MCF 10A (cell line): ENCODE measurements at regions not wholly inside any gene's neighbourhood (a gene's known extent, or its start where the extent isn't known, plus 50 kb on each side); places are given as distances from the start of the nearest gene placed in this dataset.

Experiments
- BruUV-seq: library from RNA; stranded (reverse); fragments of 400-500 nt; replicated peaks from 2 replicates; lab custom pipeline; 2021; lab: Mats Ljungman, UMichigan
- CTCF ChIA-PET: fragments of 300-600 bp; sonication (Branson Sonifier 250); formaldehyde crosslinking; extraction: SDS; loops from one replicate; lab custom pipeline; 2021; ENCODE audit warnings: antibody characterized with exemption, inconsistent platforms; lab: Yijun Ruan, JAX
- POLR2A ChIA-PET: fragments of 300-600, 350-650 bp; sonication (Branson Sonifier 250); formaldehyde crosslinking; extraction: SDS; loops from one replicate; lab custom pipeline; 2020; ENCODE audit warnings: antibody characterized with exemption, inconsistent platforms; lab: Yijun Ruan, JAX
- DNase-seq: peaks from one replicate; pipeline ENCODE4 v3.0.0-alpha.2; 2018; ENCODE audit not compliant: unreplicated experiment
- H3K27ac Mint-ChIP-seq: one replicate; pipeline ENCODE4 v1.8.0; 2022; ENCODE audit warnings: mild to moderate bottlenecking, low read depth, mixed read lengths; ENCODE audit not compliant: unreplicated experiment
- H3K27me3 Mint-ChIP-seq: one replicate; pipeline ENCODE4 v1.8.0; 2022; ENCODE audit warnings: mixed read lengths; ENCODE audit not compliant: insufficient read depth, unreplicated experiment
- H3K36me3 Mint-ChIP-seq: one replicate; pipeline ENCODE4 v1.8.0; 2022; ENCODE audit warnings: mild to moderate bottlenecking, moderate library complexity, mixed read lengths; ENCODE audit not compliant: insufficient read depth, unreplicated experiment
- H3K4me1 Mint-ChIP-seq: one replicate; pipeline ENCODE4 v1.8.0; 2022; ENCODE audit warnings: mixed read lengths; ENCODE audit not compliant: insufficient read depth, unreplicated experiment
- H3K4me3 Mint-ChIP-seq: one replicate; pipeline ENCODE4 v1.8.0; 2022; ENCODE audit warnings: mild to moderate bottlenecking, moderate library complexity, mixed read lengths; ENCODE audit not compliant: unreplicated experiment
- H3K9me3 Mint-ChIP-seq: one replicate; pipeline ENCODE4 v1.8.0; 2022; ENCODE audit warnings: mixed read lengths; ENCODE audit not compliant: unreplicated experiment
- CTCF ChIP-seq: fragments of 200-600 bp; IDR thresholded peaks from one replicate; pipeline ENCODE4 v1.8.0; 2022; ENCODE audit warnings: antibody characterized with exemption, mild to moderate bottlenecking; ENCODE audit not compliant: unreplicated experiment
- intact Hi-C: fragments of 100-400 bp; cut with micrococcal nuclease; formaldehyde crosslinking; loops from 2 replicates; pipeline ENCODE4 v1.14.1; 2022

- ChIA-PET POLR2A (no interaction called here), CTCF (interaction anchor here (0.6 kb wide), 1 partner anchor 33 kb away, joined by 5 read pairs; no protein-coding TSS in a partner anchor)
- no peaks in the 10 kb centered on the region for H3K27me3 Mint-ChIP-seq
- no peak overlapping the region for H3K27ac Mint-ChIP-seq
- BruUV-seq = no TSS peak
- TF ChIP-seq CTCF = no peak
- no peak overlapping the region for H3K4me3 Mint-ChIP-seq
- intact Hi-C loops = no loop called here
- H3K9me3 Mint-ChIP-seq = no peaks in the 10 kb centered on the region
- no peaks in the 10 kb centered on the region for H3K36me3 Mint-ChIP-seq
- no peaks in the 10 kb centered on the region for H3K4me1 Mint-ChIP-seq
- no peak for DNase-seq
These were observed 95.7 kb upstream of the ALDH1A3 start for GRCh38 chr15:100783760-100784492.

- Mint-ChIP-seq H3K36me3 (no peaks in the 10 kb centered on the region), H3K27me3 (no peaks in the 10 kb centered on the region), H3K9me3 (no peaks in the 10 kb centered on the region), H3K4me1 (no peaks in the 10 kb centered on the region), H3K27ac (no peak overlapping the region), H3K4me3 (no peak overlapping the region)
- intact Hi-C loops = no loop called here
- no peak for TF ChIP-seq CTCF
- no TSS peak for BruUV-seq
- ChIA-PET CTCF (no interaction called here), POLR2A (no interaction called here)
- no peak for DNase-seq
These were observed 95.0 kb upstream of the ALDH1A3 start for GRCh38 chr15:100784493-100785180.

- H3K27me3 Mint-ChIP-seq = no peaks in the 10 kb centered on the region
- no peaks in the 10 kb centered on the region for H3K9me3 Mint-ChIP-seq
- peak; percentile 8 for DNase-seq
- CTCF ChIA-PET = no interaction called here
- H3K27ac Mint-ChIP-seq = no peak overlapping the region
- no peak overlapping the region for H3K4me3 Mint-ChIP-seq
- BruUV-seq = no TSS peak
- no peak for TF ChIP-seq CTCF
- H3K4me1 Mint-ChIP-seq = no peaks in the 10 kb centered on the region
- no peaks in the 10 kb centered on the region for H3K36me3 Mint-ChIP-seq
- POLR2A ChIA-PET = no interaction called here
- intact Hi-C loops = no loop called here
These were observed 94.2 kb upstream of the ALDH1A3 start for GRCh38 chr15:100785181-100786138.

- Mint-ChIP-seq H3K27ac (no peak overlapping the region), H3K9me3 (no peaks in the 10 kb centered on the region), H3K4me3 (no peak overlapping the region), H3K27me3 (no peaks in the 10 kb centered on the region), H3K36me3 (no peaks in the 10 kb centered on the region), H3K4me1 (no peaks in the 10 kb centered on the region)
- intact Hi-C loops = no loop called here
- ChIA-PET CTCF (no interaction called here), POLR2A (no interaction called here)
- no TSS peak for BruUV-seq
- DNase-seq = no peak
- no peak for TF ChIP-seq CTCF
These were observed 93.5 kb upstream of the ALDH1A3 start for GRCh38 chr15:100786139-100786531.
